ENCODE measurements at regions not wholly inside any gene's neighbourhood (a gene's known extent, or its start where the extent isn't known, plus 50 kb on each side); places are given as distances from the start of the nearest gene placed in this dataset.

GRCh38 chr7:85566095-85566794 is 379.4 kb upstream of the SEMA3D start:
- FAIRE-seq, result no peak
- H3K9me3 ChIP-seq, result no peaks in the 10 kb centered on the region
- no peak overlapping the region for H3K27ac ChIP-seq
- H3K4me1 ChIP-seq, result no peaks in the 10 kb centered on the region
- POLR2A ChIA-PET, result no interaction called here
- H3K4me2 ChIP-seq, result no peak overlapping the region
- no peak for TF ChIP-seq CTCF (IDR thresholded peaks at IDR 0.05)
- no peak for TF ChIP-seq ATOH8 (CRISPR knock-in tag; IDR thresholded peaks at IDR 0.05; ENCODE audit: low read depth)
- TF ChIP-seq RNF2 (IDR thresholded peaks at IDR 0.05; ENCODE audit: borderline replicate concordance, low read depth), result no peak
- TF ChIP-seq EP300 (IDR thresholded peaks at IDR 0.05), result no peak
- no peak for TF ChIP-seq RAD21 (conservative IDR thresholded peaks at IDR 0.05 in 1 of 2, IDR thresholded peaks at IDR 0.05 in 1 of 2)
- no peak for TF ChIP-seq RCOR1 (IDR thresholded peaks at IDR 0.05; ENCODE audit: low read depth, low read length)
- no peak for TF ChIP-seq EHF (CRISPR knock-in tag; IDR thresholded peaks at IDR 0.05)
- no peak for TF ChIP-seq HOXA7 (CRISPR knock-in tag; IDR thresholded peaks at IDR 0.05)
- no peak for TF ChIP-seq GATA3 (IDR thresholded peaks at IDR 0.05; ENCODE audit: borderline replicate concordance)
- no peak for TF ChIP-seq PBX3 (IDR thresholded peaks at IDR 0.05)
- WGBS (ENCODE audit: missing lambda C conversion rate), result 84% methylated on average over 14 of the region's 14 CpGs
- CTCF ChIA-PET, result interaction anchor here (1.0 to 1.5 kb wide), 3 partner anchors 11 to 184 kb away, joined by 3 to 5 read pairs (median 3); no protein-coding TSS in a partner anchor
- H3K4me3 ChIP-seq, result no peak overlapping the region
- no peak for DNase-seq (ENCODE audit: low read depth in 1 of 2, low spot score in 1 of 2)
- ATAC-seq, result no peak

- no peak for DNase-seq (ENCODE audit: low read depth in 1 of 2, low spot score in 1 of 2)
These were observed 378.4 kb upstream of the SEMA3D start for GRCh38 chr7:85565276-85565675.

GRCh38 chr7:85564861-85565260 is 378.0 kb upstream of the SEMA3D start:
- Histone ChIP-seq H3K4me3 (no peak overlapping the region), H3K9me3 (no peaks in the 10 kb centered on the region), H3K4me1 (no peaks in the 10 kb centered on the region), H3K4me2 (no peak overlapping the region), H3K27ac (no peak overlapping the region)
- FAIRE-seq (no peak), DNase-seq (ENCODE audit: low read depth in 1 of 2, low spot score in 1 of 2) (no peak), ATAC-seq (no peak)
- ChIA-PET CTCF (interaction anchor here (1.2 kb wide), 1 partner anchor 10 kb away, joined by 5 read pairs; no protein-coding TSS in a partner anchor), POLR2A (no interaction called here)
- WGBS (ENCODE audit: missing lambda C conversion rate), result 31% methylated on average over 3 of the region's 3 CpGs
- TF ChIP-seq MYC (IDR thresholded peaks at IDR 0.05; ENCODE audit: borderline replicate concordance, low read length) (no peak), TFCP2L1 (CRISPR knock-in tag; IDR thresholded peaks at IDR 0.05) (no peak), PBX3 (IDR thresholded peaks at IDR 0.05) (no peak)

More at GRCh38 chr7:85565276-85565675, 378.4 kb upstream of the SEMA3D start:
- Histone ChIP-seq H3K9me3 (no peaks in the 10 kb centered on the region), H3K4me2 (no peak overlapping the region), H3K4me3 (no peak overlapping the region), H3K4me1 (no peaks in the 10 kb centered on the region), H3K27ac (no peak overlapping the region)
- FAIRE-seq, result no peak
- ChIA-PET CTCF (interaction anchor here (1.2 to 1.5 kb wide), 2 partner anchors 10 to 185 kb away, joined by 3 to 5 read pairs; no protein-coding TSS in a partner anchor), POLR2A (no interaction called here)
- no peak for TF ChIP-seq POLR2A (IDR thresholded peaks at IDR 0.05; ENCODE audit: low read length)
- TF ChIP-seq MAX (IDR thresholded peaks at IDR 0.05), result no peak
- no peak for TF ChIP-seq HOXA7 (CRISPR knock-in tag; IDR thresholded peaks at IDR 0.05)
- no peak for TF ChIP-seq CBX2 (IDR thresholded peaks at IDR 0.05; ENCODE audit: borderline replicate concordance, low read depth)
- no peak for TF ChIP-seq ZC3H11A (IDR thresholded peaks at IDR 0.05)
- TF ChIP-seq HEYL (CRISPR knock-in tag; IDR thresholded peaks at IDR 0.05), result no peak
- ATAC-seq, result no peak

Measured in A549 (cell line).